Peyer's patch (tissue), 4 donors: ENCODE measurements at regions not wholly inside any gene's neighbourhood (a gene's known extent, or its start where the extent isn't known, plus 50 kb on each side); places are given as distances from the start of the nearest gene placed in this dataset.

Experiments used
- POLR2A ChIP-seq, 2 donors: fragments of 450-650 bp; IDR thresholded peaks; one replicate each; pipeline ENCODE4 v1.5.1; 2017; ENCODE audit warnings: antibody characterized with exemption in 2 of 2, mild to moderate bottlenecking in 2 of 2, moderate library complexity in 2 of 2
- TF ChIP-seq, protein P1 (sequence below), 6 experiments: fragments of 450-650 bp in 4 of 6; fragments of 200-600 bp in 2 of 6; sonication (generic) in 1 of 6; IDR thresholded peaks; one replicate each; pipeline ENCODE4 v1.5.1; 2017 to 2019; ENCODE audit warnings: antibody characterized with exemption in 6 of 6, mild to moderate bottlenecking in 3 of 6, moderate library complexity in 1 of 6

DNA sequence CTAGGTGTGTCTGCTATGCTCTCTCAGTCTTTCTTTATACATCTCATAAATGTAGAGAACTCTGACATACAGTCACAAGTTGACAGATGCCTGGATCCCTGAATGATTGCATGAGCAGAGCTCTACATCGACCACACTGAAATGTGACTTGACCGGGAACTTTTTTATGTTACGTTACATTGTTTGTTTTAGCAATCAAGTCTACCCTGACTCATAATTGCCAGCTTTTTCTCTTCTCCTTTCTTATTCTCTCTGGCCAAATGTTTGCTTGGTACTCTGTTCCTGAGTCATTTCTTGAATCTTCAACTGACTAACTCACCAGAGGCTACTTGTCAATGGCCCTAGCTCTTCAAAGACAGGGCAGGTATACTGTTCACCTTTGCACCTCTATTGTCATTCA, 213.6 kb upstream of the DTNBP1 start:
- TF ChIP-seq, protein P1, sequence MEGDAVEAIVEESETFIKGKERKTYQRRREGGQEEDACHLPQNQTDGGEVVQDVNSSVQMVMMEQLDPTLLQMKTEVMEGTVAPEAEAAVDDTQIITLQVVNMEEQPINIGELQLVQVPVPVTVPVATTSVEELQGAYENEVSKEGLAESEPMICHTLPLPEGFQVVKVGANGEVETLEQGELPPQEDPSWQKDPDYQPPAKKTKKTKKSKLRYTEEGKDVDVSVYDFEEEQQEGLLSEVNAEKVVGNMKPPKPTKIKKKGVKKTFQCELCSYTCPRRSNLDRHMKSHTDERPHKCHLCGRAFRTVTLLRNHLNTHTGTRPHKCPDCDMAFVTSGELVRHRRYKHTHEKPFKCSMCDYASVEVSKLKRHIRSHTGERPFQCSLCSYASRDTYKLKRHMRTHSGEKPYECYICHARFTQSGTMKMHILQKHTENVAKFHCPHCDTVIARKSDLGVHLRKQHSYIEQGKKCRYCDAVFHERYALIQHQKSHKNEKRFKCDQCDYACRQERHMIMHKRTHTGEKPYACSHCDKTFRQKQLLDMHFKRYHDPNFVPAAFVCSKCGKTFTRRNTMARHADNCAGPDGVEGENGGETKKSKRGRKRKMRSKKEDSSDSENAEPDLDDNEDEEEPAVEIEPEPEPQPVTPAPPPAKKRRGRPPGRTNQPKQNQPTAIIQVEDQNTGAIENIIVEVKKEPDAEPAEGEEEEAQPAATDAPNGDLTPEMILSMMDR (IDR thresholded peaks at IDR 0.05), result no peak
- no peak for TF ChIP-seq POLR2A (IDR thresholded peaks at IDR 0.05)
